ENCODE measurements at regions not wholly inside any gene's neighbourhood (a gene's known extent, or its start where the extent isn't known, plus 50 kb on each side); places are given as distances from the start of the nearest gene placed in this dataset.

- no peak overlapping the region for H3K27ac ChIP-seq (ENCODE audit: insufficient read depth, low read depth, low read length)
- H3K4me3 ChIP-seq (replicated peaks in 1 of 3; ENCODE audit: insufficient read depth in 1 of 3, low read depth in 1 of 3, low read length in 3 of 3) = no peak overlapping the region
- no peaks in the 10 kb centered on the region for H3K9me1 ChIP-seq (replicated peaks; ENCODE audit: control insufficient read depth, extremely low read depth, insufficient read depth, low read length)
- dilution Hi-C loops (cut with MboI; ENCODE audit: extremely low pct_ligation_motif_present, low sequenced_read_pairs) (no loop called here), intact Hi-C loops (cut with micrococcal nuclease) (loop anchor here (10.0 kb wide), 2 partner anchors 310 to 510 kb away; no protein-coding TSS in a partner anchor)
- CTCF ChIA-PET = interaction anchor here (0.6 to 0.8 kb wide), 2 partner anchors 78 to 248 kb away, joined by 3 read pairs; no protein-coding TSS in a partner anchor
- no peak for DNase-seq (ENCODE audit: low read depth, low spot score)
- H2AFZ ChIP-seq (ENCODE audit: low read depth, low read length) = no peak overlapping the region
- TF ChIP-seq POLR2A (IDR thresholded peaks at IDR 0.05; ENCODE audit: low read depth, low read length) (no peak), EZH2 (IDR thresholded peaks at IDR 0.05; ENCODE audit: borderline replicate concordance, low read depth, low read length, severe bottlenecking) (no peak), GATA2 (IDR thresholded peaks at IDR 0.05; ENCODE audit: insufficient read depth, insufficient read length, low read depth, low read length) (no peak), MAX (IDR thresholded peaks at IDR 0.05; ENCODE audit: insufficient read depth, insufficient read length) (no peak), FOS (IDR thresholded peaks at IDR 0.05; ENCODE audit: borderline replicate concordance, insufficient read depth, low read length) (no peak), MYC (IDR thresholded peaks at IDR 0.05; ENCODE audit: low read depth, low read length) (no peak), CTCF (IDR thresholded peaks at IDR 0.05; ENCODE audit: extremely low read depth in 1 of 2, insufficient read depth in 1 of 2, low read depth in 1 of 2, low read length in 2 of 2) (no peak), JUN (IDR thresholded peaks at IDR 0.05; ENCODE audit: borderline replicate concordance, insufficient read depth, insufficient read length, low read depth) (no peak), POLR2AphosphoS5 (IDR thresholded peaks at IDR 0.05; ENCODE audit: insufficient read depth, low read depth, low read length) (no peak)
- BruUV-seq (replicated peaks) = no TSS peak
- POLR2A ChIA-PET = no interaction called here
- no peaks in the 10 kb centered on the region for H3K79me2 ChIP-seq (ENCODE audit: control insufficient read depth, insufficient read depth, low read length)
- no peak overlapping the region for H3K4me2 ChIP-seq (ENCODE audit: insufficient read depth, low read length)
- H3K4me1 ChIP-seq (ENCODE audit: control insufficient read depth, extremely low read depth, insufficient read depth, low read length) = no peaks in the 10 kb centered on the region
- H3K27me3 ChIP-seq (ENCODE audit: control insufficient read depth in 2 of 2, insufficient read depth in 2 of 2, low read length in 2 of 2) = peaks cover 1 to 5% of the 10 kb centered on the region in 2 experiments
- FAIRE-seq = no peak
- no peaks in the 10 kb centered on the region for H4K20me1 ChIP-seq (replicated peaks; ENCODE audit: control insufficient read depth, extremely low read depth, insufficient read depth, low read length)
- no peaks in the 10 kb centered on the region for H3K9me3 ChIP-seq (replicated peaks; ENCODE audit: control insufficient read depth, insufficient read depth, low read length)
- no peaks in the 10 kb centered on the region for H3K36me3 ChIP-seq (ENCODE audit: control insufficient read depth in 2 of 2, extremely low read depth in 1 of 2, insufficient read depth in 2 of 2, low read length in 2 of 2)
- no peak overlapping the region for H3K9ac ChIP-seq (replicated peaks; ENCODE audit: extremely low read depth, insufficient read depth, low read length)
These were observed 88.2 kb upstream of the STT3B start for GRCh38 chr3:31444220-31445142.

Data from endothelial cell of umbilical vein (primary cell).